ENCODE measurements at regions not wholly inside any gene's neighbourhood (a gene's known extent, or its start where the extent isn't known, plus 50 kb on each side); places are given as distances from the start of the nearest gene placed in this dataset.
A peak's percentile ranks its signal among the peaks of the same experiment; 100 is the strongest.

DNA sequence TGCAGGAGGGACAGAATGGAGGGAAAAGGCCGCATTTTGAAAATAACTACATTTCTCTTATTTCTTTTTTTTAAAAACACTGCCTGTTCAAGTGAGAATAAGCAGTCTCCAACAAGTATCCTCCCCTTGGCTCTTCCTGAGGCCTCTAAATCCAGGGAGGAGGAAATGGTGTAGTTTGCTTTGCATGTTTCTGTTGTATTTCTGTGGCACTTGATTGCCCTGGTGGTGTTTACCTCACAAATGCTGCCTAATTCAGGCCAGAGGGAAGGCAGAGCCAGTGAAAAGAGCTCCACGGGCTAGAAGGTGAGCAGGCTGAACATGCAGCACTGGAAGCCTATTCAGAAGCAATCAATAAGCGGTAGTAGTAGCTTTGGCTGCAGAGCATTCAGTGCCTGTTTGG is 149.3 kb upstream of the ATP11B start:
- Histone ChIP-seq H2AK5ac (ENCODE audit: low read depth, low read length) (no peak overlapping the region), H2AK9ac (replicated peaks; ENCODE audit: low read depth, low read length, poor library complexity) (peak overlapping the region; percentile 37), H3K9me3 (ENCODE audit: control insufficient read depth, insufficient read depth, low read length) (0 out of 2 replicates have a peak, but pooled peaks cover 2% of the 10 kb centered on the region), H3K4me1 (ENCODE audit: control insufficient read depth, insufficient read depth, low read length) (no peaks in the 10 kb centered on the region), H3K4ac (ENCODE audit: low read depth, low read length) (no peak overlapping the region), H3K56ac (ENCODE audit: extremely low read depth, insufficient read depth, low read length) (no peak overlapping the region), H3K27me3 (ENCODE audit: control insufficient read depth, insufficient read depth, low read length) (no peaks in the 10 kb centered on the region), H3K27ac (ENCODE audit: insufficient read depth, low read length) (no peak overlapping the region), H3K4me2 (ENCODE audit: low read depth, low read length) (no peak overlapping the region), H3K18ac (ENCODE audit: low read depth, low read length) (no peak overlapping the region), H4K8ac (ENCODE audit: low read depth in 2 of 2, low read length in 2 of 2) (no peak overlapping the region), H2BK20ac (ENCODE audit: low read depth, low read length) (no peak overlapping the region), H3K79me1 (ENCODE audit: low read depth in 1 of 2, low read length in 2 of 2) (no peaks in the 10 kb centered on the region), H2BK120ac (ENCODE audit: low read depth, low read length) (no peak overlapping the region), H4K91ac (ENCODE audit: insufficient read depth, low read depth, low read length) (no peak overlapping the region), H2AFZ (replicated peaks; ENCODE audit: low read length, poor library complexity) (no peak overlapping the region), H2BK15ac (ENCODE audit: low read depth, low read length) (no peak overlapping the region), H3K23ac (ENCODE audit: low read depth, low read length) (no peak overlapping the region), H3K9ac (ENCODE audit: low read depth, low read length) (no peak overlapping the region), H3K9me1 (ENCODE audit: insufficient read depth, low read length) (no peaks in the 10 kb centered on the region), H3K36me3 (ENCODE audit: control insufficient read depth, insufficient read depth, low read length) (no peaks in the 10 kb centered on the region), H4K5ac (ENCODE audit: low read depth, low read length) (no peak overlapping the region), H3K14ac (replicated peaks; ENCODE audit: low read depth, low read length) (no peak overlapping the region), H4K20me1 (ENCODE audit: insufficient read depth, low read length) (no peaks in the 10 kb centered on the region), H3K4me3 (ENCODE audit: insufficient read depth, low read depth, low read length) (no peak overlapping the region), H2BK5ac (ENCODE audit: low read depth, low read length, poor library complexity, severe bottlenecking) (no peak overlapping the region)
- no CpG with 5 or more reads among the region's 3 CpGs for WGBS, 2 experiments (ENCODE audit: extremely low coverage in 2 of 2, insufficient read length in 1 of 2)
- DNase-seq (no peak), ATAC-seq (ENCODE audit: low read depth) (no peak)
- ChIA-PET POLR2A (ENCODE audit: unreplicated experiment) (no interaction called here), CTCF (no interaction called here)
- in situ Hi-C loops (cut with MboI; ENCODE audit: low sequenced_read_pairs), result no loop called here
- dilution Hi-C loops (cut with HindIII; ENCODE audit: low sequenced_read_pairs, unreplicated experiment), result no loop called here
- intact Hi-C loops (cut with micrococcal nuclease), result no loop called here
- BruUV-seq (replicated peaks), result no TSS peak
- no peak for TF ChIP-seq CTCF (conservative IDR thresholded peaks at IDR 0.05; ENCODE audit: low read depth, low read length)
- TF ChIP-seq RAD21 (IDR thresholded peaks at IDR 0.05; ENCODE audit: low read length), result no peak
- no peak for TF ChIP-seq CHD1 (IDR thresholded peaks at IDR 0.05; ENCODE audit: low read depth, low read length)
- TF ChIP-seq MAZ (IDR thresholded peaks at IDR 0.05; ENCODE audit: borderline replicate concordance, low read depth, low read length), result no peak
- TF ChIP-seq MAFK (IDR thresholded peaks at IDR 0.05; ENCODE audit: low read depth, low read length), result no peak
- TF ChIP-seq BHLHE40 (IDR thresholded peaks at IDR 0.05; ENCODE audit: low read depth, low read length), result no peak
- no peak for TF ChIP-seq RFX5 (IDR thresholded peaks at IDR 0.05; ENCODE audit: low read depth, low read length)
- no peak for TF ChIP-seq SMC3 (IDR thresholded peaks at IDR 0.05; ENCODE audit: low read depth, low read length)
- TF ChIP-seq NFE2L2 (IDR thresholded peaks at IDR 0.05; ENCODE audit: low read depth, low read length), result no peak
- no peak for TF ChIP-seq FOS (IDR thresholded peaks at IDR 0.05; ENCODE audit: low read depth, low read length)
- TF ChIP-seq RCOR1 (IDR thresholded peaks at IDR 0.05; ENCODE audit: insufficient replicate concordance, low read length), result no peak
- TF ChIP-seq MXI1 (IDR thresholded peaks at IDR 0.05; ENCODE audit: borderline replicate concordance, low read depth, low read length), result no peak
- TF ChIP-seq CEBPB (IDR thresholded peaks at IDR 0.05; ENCODE audit: low read depth, low read length), result no peak
- no peak for TF ChIP-seq POLR2A (IDR thresholded peaks at IDR 0.05; ENCODE audit: low read depth, low read length)
- no peak for TF ChIP-seq USF2 (IDR thresholded peaks at IDR 0.05; ENCODE audit: low read depth, low read length)
- TF ChIP-seq ELK1 (IDR thresholded peaks at IDR 0.05; ENCODE audit: borderline replicate concordance, low read depth, low read length), result no peak
